Chondrocyte (in vitro differentiated cells): ENCODE measurements at regions not wholly inside any gene's neighbourhood (a gene's known extent, or its start where the extent isn't known, plus 50 kb on each side); places are given as distances from the start of the nearest gene placed in this dataset.

ENCODE experiments used
- DNase-seq: peaks from one replicate; pipeline ENCODE4 v3.0.0; 2021; ENCODE audit warnings: mixed read lengths, low spot score
- H3K27ac Mint-ChIP-seq: one replicate; pipeline ENCODE4 v1.8.0; 2021; ENCODE audit warnings: mild to moderate bottlenecking, moderate library complexity, mixed read lengths; ENCODE audit not compliant: unreplicated experiment
- H3K27me3 Mint-ChIP-seq: 2 replicates; pipeline ENCODE4 v1.8.0; 2021; ENCODE audit warnings: low read depth, mixed read lengths
- H3K36me3 Mint-ChIP-seq: 2 replicates; pipeline ENCODE4 v1.8.0; 2021; ENCODE audit warnings: low read depth, mixed read lengths
- H3K4me1 Mint-ChIP-seq: 2 replicates; pipeline ENCODE4 v1.8.0; 2021; ENCODE audit warnings: low read depth, mild to moderate bottlenecking, mixed read lengths
- H3K4me3 Mint-ChIP-seq: one replicate; pipeline ENCODE4 v1.8.0; 2021; ENCODE audit warnings: mild to moderate bottlenecking, moderate library complexity, mixed read lengths; ENCODE audit not compliant: unreplicated experiment
- H3K9me3 Mint-ChIP-seq: 2 replicates; pipeline ENCODE4 v1.8.0; 2021; ENCODE audit warnings: low read depth, mixed read lengths
- TF ChIP-seq, protein P1 (sequence below): fragments of 200-600 bp; sonication (generic); IDR thresholded peaks from 2 replicates; pipeline ENCODE4 v1.5.0; 2021; ENCODE audit warnings: antibody characterized with exemption, mild to moderate bottlenecking, moderate library complexity

DNA sequence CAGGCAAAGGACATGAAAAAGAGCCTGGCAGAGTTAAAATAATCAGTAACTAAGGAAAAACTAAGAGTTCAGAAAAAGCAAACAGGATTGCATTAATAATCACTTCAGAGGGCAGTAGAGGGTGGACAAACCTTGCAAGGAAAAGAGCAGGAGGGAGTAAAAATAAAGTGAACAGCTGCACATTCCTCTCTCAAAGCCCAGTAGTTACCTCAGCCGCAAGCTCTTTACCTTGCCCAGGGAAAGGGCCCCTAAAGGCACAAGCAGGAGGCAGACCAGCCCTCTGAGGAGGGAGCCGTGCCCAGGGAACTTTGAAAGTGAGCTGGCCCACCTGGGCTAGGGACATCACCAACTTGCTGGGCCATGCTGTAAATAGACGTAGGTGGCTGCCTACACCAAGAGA is 196.9 kb downstream of the C1D start:
- Mint-ChIP-seq H3K36me3 (no peaks in the 10 kb centered on the region), H3K27ac (no peak overlapping the region), H3K27me3 (no peaks in the 10 kb centered on the region), H3K4me1 (peaks cover 30% of the 10 kb centered on the region), H3K4me3 (no peak overlapping the region), H3K9me3 (no peaks in the 10 kb centered on the region)
- no peak for DNase-seq
- TF ChIP-seq, protein P1, sequence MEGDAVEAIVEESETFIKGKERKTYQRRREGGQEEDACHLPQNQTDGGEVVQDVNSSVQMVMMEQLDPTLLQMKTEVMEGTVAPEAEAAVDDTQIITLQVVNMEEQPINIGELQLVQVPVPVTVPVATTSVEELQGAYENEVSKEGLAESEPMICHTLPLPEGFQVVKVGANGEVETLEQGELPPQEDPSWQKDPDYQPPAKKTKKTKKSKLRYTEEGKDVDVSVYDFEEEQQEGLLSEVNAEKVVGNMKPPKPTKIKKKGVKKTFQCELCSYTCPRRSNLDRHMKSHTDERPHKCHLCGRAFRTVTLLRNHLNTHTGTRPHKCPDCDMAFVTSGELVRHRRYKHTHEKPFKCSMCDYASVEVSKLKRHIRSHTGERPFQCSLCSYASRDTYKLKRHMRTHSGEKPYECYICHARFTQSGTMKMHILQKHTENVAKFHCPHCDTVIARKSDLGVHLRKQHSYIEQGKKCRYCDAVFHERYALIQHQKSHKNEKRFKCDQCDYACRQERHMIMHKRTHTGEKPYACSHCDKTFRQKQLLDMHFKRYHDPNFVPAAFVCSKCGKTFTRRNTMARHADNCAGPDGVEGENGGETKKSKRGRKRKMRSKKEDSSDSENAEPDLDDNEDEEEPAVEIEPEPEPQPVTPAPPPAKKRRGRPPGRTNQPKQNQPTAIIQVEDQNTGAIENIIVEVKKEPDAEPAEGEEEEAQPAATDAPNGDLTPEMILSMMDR, result peak; percentile 21

DNA sequence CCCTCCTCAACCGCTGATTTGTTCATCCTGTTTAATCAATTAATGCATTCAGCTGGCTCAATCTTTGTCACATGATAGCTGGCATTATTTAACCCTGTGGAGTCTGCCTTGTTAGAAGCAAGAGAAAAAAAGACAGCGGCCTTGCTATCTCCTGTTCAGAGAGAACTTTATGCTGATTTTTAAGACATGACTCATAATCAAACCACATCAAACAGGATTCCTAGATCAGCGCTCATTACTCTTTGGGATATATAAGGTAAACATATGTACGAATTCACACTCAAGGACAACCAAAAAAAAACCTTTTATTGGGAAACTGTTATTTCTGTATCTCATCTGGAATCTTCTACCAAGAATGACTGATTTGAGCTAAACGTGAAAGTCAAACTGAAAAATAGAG is 195.1 kb downstream of the C1D start:
- H3K4me3 Mint-ChIP-seq, result no peak overlapping the region
- no peaks in the 10 kb centered on the region for H3K9me3 Mint-ChIP-seq
- no peak overlapping the region for H3K27ac Mint-ChIP-seq
- H3K27me3 Mint-ChIP-seq, result no peaks in the 10 kb centered on the region
- no peak for DNase-seq
- TF ChIP-seq, protein P1, result no peak
- H3K4me1 Mint-ChIP-seq, result peaks cover 48% of the 10 kb centered on the region
- H3K36me3 Mint-ChIP-seq, result no peaks in the 10 kb centered on the region

DNA sequence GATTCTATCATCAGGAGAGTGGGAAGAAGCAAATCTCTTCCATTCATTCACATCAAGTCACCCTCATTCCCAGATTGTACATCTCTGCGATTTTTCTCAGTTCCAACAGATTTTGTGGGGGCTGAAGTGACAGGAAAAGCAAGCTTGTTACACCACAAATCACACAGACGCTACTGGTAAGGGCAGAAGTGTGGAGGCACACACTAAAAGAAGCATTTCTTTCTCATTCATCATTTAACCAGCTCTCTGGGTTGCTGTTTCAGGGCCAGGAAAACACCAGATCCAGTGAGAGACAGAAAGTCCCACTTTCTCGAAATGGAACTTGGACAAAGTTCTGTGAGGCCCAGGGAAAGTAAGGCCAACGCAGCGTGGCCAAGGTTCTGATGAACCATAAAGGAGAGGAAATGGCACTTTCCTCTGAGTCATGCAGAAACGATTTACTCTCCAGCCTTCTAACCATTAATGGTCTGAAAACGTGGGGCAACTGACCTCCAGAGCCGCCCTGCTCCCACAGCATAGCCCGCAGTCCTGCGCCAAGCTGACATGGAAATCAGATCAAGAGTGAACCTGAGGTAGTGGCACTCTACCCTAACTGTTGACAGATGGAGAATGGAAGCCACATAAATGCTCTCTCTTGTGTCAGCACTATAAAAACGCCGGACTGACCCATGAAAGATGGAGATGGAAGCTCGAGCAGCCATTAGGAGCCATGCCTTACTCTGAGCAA is 191.0 kb downstream of the C1D start:
- Mint-ChIP-seq H3K4me1 (peaks cover 34% of the 10 kb centered on the region), H3K27me3 (no peaks in the 10 kb centered on the region), H3K27ac (peak overlapping the region; percentile 90), H3K36me3 (no peaks in the 10 kb centered on the region), H3K9me3 (no peaks in the 10 kb centered on the region), H3K4me3 (no peak overlapping the region)
- DNase-seq, result no peak
- TF ChIP-seq, protein P1, result no peak

DNA sequence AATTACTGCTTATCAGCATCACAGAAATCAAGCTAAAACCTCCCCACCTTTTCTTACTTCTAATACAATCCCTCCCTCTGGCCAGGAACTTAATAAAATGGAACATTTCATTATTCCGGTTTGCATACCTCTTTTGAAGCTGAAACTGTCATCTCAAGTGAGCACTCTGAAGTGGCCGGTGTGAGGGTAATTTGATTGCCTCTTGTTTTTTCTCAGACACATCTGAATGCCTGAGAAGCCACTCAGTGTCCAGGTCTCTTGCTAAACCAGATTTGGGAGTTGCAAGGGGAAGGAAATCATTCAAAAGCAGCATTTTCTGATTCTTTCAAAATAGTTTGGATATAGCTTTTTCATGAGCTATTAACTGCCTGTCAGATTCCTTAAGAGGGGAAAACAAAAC is 190.3 kb downstream of the C1D start:
- Mint-ChIP-seq H3K36me3 (no peaks in the 10 kb centered on the region), H3K4me3 (no peak overlapping the region), H3K27ac (peak overlapping the region; percentile 90), H3K27me3 (no peaks in the 10 kb centered on the region), H3K9me3 (no peaks in the 10 kb centered on the region), H3K4me1 (peaks cover 30% of the 10 kb centered on the region)
- DNase-seq, result no peak
- TF ChIP-seq, protein P1, result no peak

DNA sequence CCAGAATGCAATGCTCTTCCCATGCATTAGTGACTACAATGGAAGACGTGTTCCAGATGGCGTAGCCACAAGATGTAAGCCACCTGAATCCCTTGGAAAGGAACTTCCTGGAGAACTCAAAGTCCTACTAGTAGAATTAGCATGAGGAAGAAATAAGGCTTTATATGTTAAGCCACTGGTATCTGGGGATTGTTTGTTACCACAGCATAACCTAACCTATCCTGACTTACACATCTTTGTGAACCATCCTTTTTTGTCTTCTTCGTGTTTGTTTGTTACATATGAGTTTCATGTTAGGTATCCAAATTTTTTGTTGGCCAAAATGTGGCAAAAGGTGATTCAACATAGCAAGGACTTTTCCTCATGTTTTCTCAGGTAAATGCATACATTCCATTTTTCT is 188.9 kb downstream of the C1D start:
- Mint-ChIP-seq H3K4me1 (peaks cover 21% of the 10 kb centered on the region), H3K4me3 (no peak overlapping the region), H3K36me3 (no peaks in the 10 kb centered on the region), H3K27ac (no peak overlapping the region), H3K9me3 (no peaks in the 10 kb centered on the region), H3K27me3 (no peaks in the 10 kb centered on the region)
- DNase-seq, result no peak
- TF ChIP-seq, protein P1, result no peak
